Fibroblast of lung (primary cell): ENCODE measurements at regions not wholly inside any gene's neighbourhood (a gene's known extent, or its start where the extent isn't known, plus 50 kb on each side); places are given as distances from the start of the nearest gene placed in this dataset.

Experiments
- DNase-seq, 2 donors: peaks; one replicate each; pipeline versions ENCODE4 v3.0.0 to v3.0.0-alpha.2; 2010; ENCODE audit warnings: low read depth in 2 of 2
- H2AFZ ChIP-seq: 2 replicates; pipeline ENCODE4 v1.5.1; 2012; ENCODE audit warnings: low read length, control low read depth, inconsistent platforms
- H3K27ac ChIP-seq: 2 replicates; pipeline ENCODE4 v1.5.1; 2011; ENCODE audit warnings: low read length, control low read depth; ENCODE audit not compliant: insufficient read depth
- H3K27me3 ChIP-seq: 2 replicates; pipeline ENCODE4 v1.5.1; 2011; ENCODE audit warnings: mild to moderate bottlenecking, low read length; ENCODE audit not compliant: control insufficient read depth, insufficient read depth
- H3K36me3 ChIP-seq: 2 replicates; pipeline ENCODE4 v1.5.1; 2011; ENCODE audit warnings: low read length; ENCODE audit not compliant: control insufficient read depth, insufficient read depth
- H3K4me1 ChIP-seq: 2 replicates; pipeline ENCODE4 v1.5.1; 2011; ENCODE audit warnings: low read length; ENCODE audit not compliant: control insufficient read depth, insufficient read depth; ENCODE audit errors: extremely low read depth
- H3K4me2 ChIP-seq: 2 replicates; pipeline ENCODE4 v1.5.1; 2011; ENCODE audit warnings: low read length, control low read depth; ENCODE audit not compliant: insufficient read depth; ENCODE audit errors: extremely low read depth
- H3K4me3 ChIP-seq, 4 experiments: fragments of 200-600 bp in 1 of 4; sonication (generic) in 1 of 4; replicated peaks in 1 of 4; 2 replicates each; pipeline ENCODE4 v1.5.1; 2011 to 2016; ENCODE audit warnings: low read length in 4 of 4, low read depth in 3 of 4, mild to moderate bottlenecking in 3 of 4, control low read depth in 2 of 4, inconsistent platforms in 1 of 4, mixed read lengths in 1 of 4; ENCODE audit not compliant: insufficient read depth in 1 of 4; ENCODE audit errors: control extremely low read depth in 1 of 4
- H3K79me2 ChIP-seq: 2 replicates; pipeline ENCODE4 v1.5.1; 2012; ENCODE audit warnings: mild to moderate bottlenecking, low read length, inconsistent platforms; ENCODE audit not compliant: control insufficient read depth, insufficient read depth
- H3K9ac ChIP-seq: 2 replicates; pipeline ENCODE4 v1.5.1; 2011; ENCODE audit warnings: mild to moderate bottlenecking, low read length, control low read depth; ENCODE audit not compliant: insufficient read depth
- H3K9me3 ChIP-seq: 2 replicates; pipeline ENCODE4 v1.5.1; 2012; ENCODE audit warnings: low read depth, low read length; ENCODE audit not compliant: control insufficient read depth, insufficient read depth
- H4K20me1 ChIP-seq: 2 replicates; pipeline ENCODE4 v1.5.1; 2011; ENCODE audit warnings: low read length; ENCODE audit not compliant: control insufficient read depth, insufficient read depth; ENCODE audit errors: extremely low read depth
- EZH2 ChIP-seq: IDR thresholded peaks from 2 replicates; pipeline ENCODE4 v1.5.1; 2012; ENCODE audit warnings: low read length, control low read depth, mild to moderate bottlenecking; ENCODE audit errors: missing control alignments
- TF ChIP-seq, protein P1 (sequence below), 2 donors: IDR thresholded peaks in 1 of 2; conservative IDR thresholded peaks in 1 of 2; 1 replicate in 1 of 2; 2 replicates in 1 of 2; pipeline ENCODE4 v1.5.1; 2011 to 2012; ENCODE audit warnings: low read length in 2 of 2, control low read depth in 1 of 2, inconsistent platforms in 1 of 2, low read depth in 1 of 2, mild to moderate bottlenecking in 1 of 2

DNA sequence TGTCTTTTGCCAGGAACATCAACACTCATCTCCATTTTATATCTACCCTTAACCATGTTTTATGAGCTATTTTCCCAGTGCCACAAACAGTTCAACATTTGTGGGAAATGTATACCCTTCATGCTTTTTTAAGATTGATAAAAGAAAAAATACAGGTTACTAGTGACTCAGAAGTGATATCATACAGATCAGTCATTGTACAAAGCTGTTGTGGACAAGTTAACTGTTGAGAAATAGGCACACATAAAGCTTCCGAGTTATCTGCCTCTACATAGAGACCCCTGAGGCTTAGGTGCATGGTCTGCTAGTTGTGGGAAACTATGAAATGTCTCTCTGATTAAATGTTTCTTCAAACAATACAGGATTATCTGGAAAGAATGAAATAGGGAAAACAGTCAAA lies 96.3 kb downstream of the LSM5 start:
- no peaks in the 10 kb centered on the region for H3K27me3 ChIP-seq
- no peak overlapping the region for H3K9ac ChIP-seq
- TF ChIP-seq, protein P1, sequence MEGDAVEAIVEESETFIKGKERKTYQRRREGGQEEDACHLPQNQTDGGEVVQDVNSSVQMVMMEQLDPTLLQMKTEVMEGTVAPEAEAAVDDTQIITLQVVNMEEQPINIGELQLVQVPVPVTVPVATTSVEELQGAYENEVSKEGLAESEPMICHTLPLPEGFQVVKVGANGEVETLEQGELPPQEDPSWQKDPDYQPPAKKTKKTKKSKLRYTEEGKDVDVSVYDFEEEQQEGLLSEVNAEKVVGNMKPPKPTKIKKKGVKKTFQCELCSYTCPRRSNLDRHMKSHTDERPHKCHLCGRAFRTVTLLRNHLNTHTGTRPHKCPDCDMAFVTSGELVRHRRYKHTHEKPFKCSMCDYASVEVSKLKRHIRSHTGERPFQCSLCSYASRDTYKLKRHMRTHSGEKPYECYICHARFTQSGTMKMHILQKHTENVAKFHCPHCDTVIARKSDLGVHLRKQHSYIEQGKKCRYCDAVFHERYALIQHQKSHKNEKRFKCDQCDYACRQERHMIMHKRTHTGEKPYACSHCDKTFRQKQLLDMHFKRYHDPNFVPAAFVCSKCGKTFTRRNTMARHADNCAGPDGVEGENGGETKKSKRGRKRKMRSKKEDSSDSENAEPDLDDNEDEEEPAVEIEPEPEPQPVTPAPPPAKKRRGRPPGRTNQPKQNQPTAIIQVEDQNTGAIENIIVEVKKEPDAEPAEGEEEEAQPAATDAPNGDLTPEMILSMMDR (conservative IDR thresholded peaks at IDR 0.05 in 1 of 2, IDR thresholded peaks at IDR 0.05 in 1 of 2; ENCODE audit: low read depth in 1 of 2, low read length in 2 of 2) = no peak
- no peak overlapping the region for H3K27ac ChIP-seq
- H4K20me1 ChIP-seq = no peaks in the 10 kb centered on the region
- H3K4me3 ChIP-seq = no peak overlapping the region
- H3K9me3 ChIP-seq = no peaks in the 10 kb centered on the region
- no peaks in the 10 kb centered on the region for H3K79me2 ChIP-seq
- no peaks in the 10 kb centered on the region for H3K36me3 ChIP-seq
- H2AFZ ChIP-seq = no peak overlapping the region
- no peaks in the 10 kb centered on the region for H3K4me1 ChIP-seq
- H3K4me2 ChIP-seq = no peak overlapping the region
- no peak for DNase-seq

DNA sequence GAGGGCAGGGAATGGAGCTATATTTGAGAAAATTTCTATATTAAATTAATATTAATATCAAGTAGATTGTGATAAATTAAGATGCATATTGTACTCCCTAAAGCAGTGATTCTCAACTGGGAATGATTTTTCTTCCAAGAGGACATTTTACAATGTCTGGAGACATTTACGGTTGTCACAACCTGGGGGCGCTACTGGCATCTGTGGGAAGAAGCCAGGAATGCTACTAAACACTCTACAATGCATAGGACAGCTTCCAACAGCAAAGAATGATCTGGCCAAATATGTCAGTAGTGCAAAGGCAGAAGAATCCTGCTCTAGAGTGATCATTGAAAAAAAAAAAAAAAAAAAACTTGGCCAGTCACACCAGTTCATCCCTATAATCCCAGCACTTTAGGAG lies 100.0 kb downstream of the LSM5 start:
- Histone ChIP-seq H3K9ac (no peak overlapping the region), H3K9me3 (no peaks in the 10 kb centered on the region), H3K4me1 (no peaks in the 10 kb centered on the region), H3K27me3 (no peaks in the 10 kb centered on the region), H4K20me1 (no peaks in the 10 kb centered on the region), H3K27ac (no peak overlapping the region), H2AFZ (no peak overlapping the region), H3K4me3 (no peak overlapping the region), H3K4me2 (no peak overlapping the region), H3K79me2 (no peaks in the 10 kb centered on the region), H3K36me3 (no peaks in the 10 kb centered on the region)
- TF ChIP-seq EZH2 = no peak
- TF ChIP-seq, protein P1 (conservative IDR thresholded peaks at IDR 0.05 in 1 of 2, IDR thresholded peaks at IDR 0.05 in 1 of 2; ENCODE audit: low read depth in 1 of 2, low read length in 2 of 2) = no peak
- no peak for DNase-seq

- Histone ChIP-seq H3K9me3 (no peaks in the 10 kb centered on the region), H3K9ac (no peak overlapping the region), H4K20me1 (no peaks in the 10 kb centered on the region), H3K4me1 (no peaks in the 10 kb centered on the region), H2AFZ (no peak overlapping the region), H3K36me3 (no peaks in the 10 kb centered on the region), H3K27me3 (no peaks in the 10 kb centered on the region), H3K79me2 (no peaks in the 10 kb centered on the region), H3K27ac (no peak overlapping the region), H3K4me3 (no peak overlapping the region), H3K4me2 (no peak overlapping the region)
- TF ChIP-seq, protein P1 (conservative IDR thresholded peaks at IDR 0.05 in 1 of 2, IDR thresholded peaks at IDR 0.05 in 1 of 2; ENCODE audit: low read depth in 1 of 2, low read length in 2 of 2) = no peak
- no peak for TF ChIP-seq EZH2
- DNase-seq = no peak
These were observed 104.7 kb downstream of the LSM5 start for GRCh38 chr7:32385316-32385956.
